RWPE2 (cell line): ENCODE measurements at regions not wholly inside any gene's neighbourhood (a gene's known extent, or its start where the extent isn't known, plus 50 kb on each side); places are given as distances from the start of the nearest gene placed in this dataset.

Experiments
- ATAC-seq: fragments of 200-7000 bp; cut with Tn5 transposase; 3 replicates; pipeline ENCODE4 v1.9.1; 2021; ENCODE audit warnings: low read depth
- DNase-seq: peaks from one replicate; pipeline ENCODE4 v3.0.0-alpha.2; 2020; ENCODE audit warnings: low spot score
- H3K27ac ChIP-seq: fragments of 450-650 bp; 2 replicates; pipeline ENCODE4 v1.5.1; 2017; ENCODE audit warnings: mild to moderate bottlenecking; ENCODE audit not compliant: poor library complexity, severe bottlenecking
- H3K27me3 ChIP-seq: fragments of 250-450 bp; sonication (Bioruptor Pico); 2 replicates; pipeline ENCODE4 v1.5.1; 2021; ENCODE audit warnings: mild to moderate bottlenecking, moderate library complexity; ENCODE audit not compliant: insufficient read depth, poor library complexity, severe bottlenecking
- H3K36me3 ChIP-seq: fragments of 250-450 bp; sonication (Bioruptor Pico); 2 replicates; pipeline ENCODE4 v1.5.1; 2020; ENCODE audit warnings: low read depth, mild to moderate bottlenecking, moderate library complexity
- H3K4me1 ChIP-seq: fragments of 250-450 bp; sonication (Bioruptor Pico); 2 replicates; pipeline ENCODE4 v1.5.1; 2021; ENCODE audit warnings: mild to moderate bottlenecking, moderate library complexity; ENCODE audit not compliant: insufficient read depth, poor library complexity, severe bottlenecking
- H3K4me3 ChIP-seq: fragments of 250-450 bp; sonication (Bioruptor Pico); 2 replicates; pipeline ENCODE4 v1.5.1; 2021; ENCODE audit warnings: mild to moderate bottlenecking, moderate library complexity; ENCODE audit not compliant: severe bottlenecking
- H3K9me3 ChIP-seq: fragments of 250-450 bp; sonication (Bioruptor Pico); 2 replicates; pipeline ENCODE4 v1.5.1; 2021; ENCODE audit warnings: mild to moderate bottlenecking, moderate library complexity; ENCODE audit not compliant: severe bottlenecking
- TF ChIP-seq, protein P1 (sequence below): fragments of 450-650 bp; IDR thresholded peaks from one replicate; pipeline ENCODE4 v1.5.1; 2017; ENCODE audit warnings: mild to moderate bottlenecking, moderate library complexity; ENCODE audit not compliant: poor library complexity, severe bottlenecking

DNA sequence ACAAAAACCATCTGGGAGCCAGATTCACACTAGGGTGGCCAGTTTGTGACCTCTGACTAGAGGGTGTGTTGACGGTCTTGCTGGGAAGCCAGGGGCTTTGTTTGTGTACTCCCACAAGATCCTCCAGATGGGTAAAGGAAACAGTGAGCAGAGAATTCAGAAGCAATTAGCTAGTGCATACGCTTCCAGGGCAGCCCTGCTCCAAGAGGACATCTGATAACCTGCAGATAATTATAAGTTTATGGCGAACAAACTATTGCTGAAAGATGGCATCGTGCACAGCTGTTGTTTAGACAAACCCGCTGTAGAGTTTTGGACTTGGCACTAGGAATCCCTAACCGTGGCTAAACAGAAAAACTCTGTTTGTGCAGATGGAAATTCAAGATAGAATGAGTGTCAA is 326.4 kb downstream of the TGFB2 start:
- H3K36me3 ChIP-seq = no peaks in the 10 kb centered on the region
- no peaks in the 10 kb centered on the region for H3K9me3 ChIP-seq
- H3K4me3 ChIP-seq = no peak overlapping the region
- TF ChIP-seq, protein P1, sequence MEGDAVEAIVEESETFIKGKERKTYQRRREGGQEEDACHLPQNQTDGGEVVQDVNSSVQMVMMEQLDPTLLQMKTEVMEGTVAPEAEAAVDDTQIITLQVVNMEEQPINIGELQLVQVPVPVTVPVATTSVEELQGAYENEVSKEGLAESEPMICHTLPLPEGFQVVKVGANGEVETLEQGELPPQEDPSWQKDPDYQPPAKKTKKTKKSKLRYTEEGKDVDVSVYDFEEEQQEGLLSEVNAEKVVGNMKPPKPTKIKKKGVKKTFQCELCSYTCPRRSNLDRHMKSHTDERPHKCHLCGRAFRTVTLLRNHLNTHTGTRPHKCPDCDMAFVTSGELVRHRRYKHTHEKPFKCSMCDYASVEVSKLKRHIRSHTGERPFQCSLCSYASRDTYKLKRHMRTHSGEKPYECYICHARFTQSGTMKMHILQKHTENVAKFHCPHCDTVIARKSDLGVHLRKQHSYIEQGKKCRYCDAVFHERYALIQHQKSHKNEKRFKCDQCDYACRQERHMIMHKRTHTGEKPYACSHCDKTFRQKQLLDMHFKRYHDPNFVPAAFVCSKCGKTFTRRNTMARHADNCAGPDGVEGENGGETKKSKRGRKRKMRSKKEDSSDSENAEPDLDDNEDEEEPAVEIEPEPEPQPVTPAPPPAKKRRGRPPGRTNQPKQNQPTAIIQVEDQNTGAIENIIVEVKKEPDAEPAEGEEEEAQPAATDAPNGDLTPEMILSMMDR = no peak
- peaks cover 10% of the 10 kb centered on the region for H3K4me1 ChIP-seq
- no peak overlapping the region for H3K27ac ChIP-seq
- no peak for ATAC-seq
- no peaks in the 10 kb centered on the region for H3K27me3 ChIP-seq
- no peak for DNase-seq

DNA sequence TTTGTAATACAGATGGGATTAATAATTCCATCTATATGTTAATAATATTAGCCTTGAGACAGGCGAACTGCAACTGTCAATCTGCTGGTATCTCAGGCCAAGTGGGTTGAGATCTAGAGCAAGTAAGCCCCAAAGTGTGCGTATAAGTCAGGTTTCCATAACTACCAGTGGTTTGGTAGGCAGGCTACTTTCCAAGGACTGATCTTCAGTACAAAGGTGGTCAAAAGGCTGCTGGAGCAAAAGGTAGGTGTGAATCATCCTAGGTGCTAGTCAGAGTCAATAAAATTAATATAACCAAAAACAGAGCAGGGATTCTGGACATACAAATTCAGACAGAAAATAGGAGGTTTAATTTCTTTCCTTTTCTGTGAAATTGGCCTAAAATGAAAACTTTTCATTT is 328.0 kb downstream of the TGFB2 start:
- TF ChIP-seq, protein P1 = no peak
- no peak for DNase-seq

DNA sequence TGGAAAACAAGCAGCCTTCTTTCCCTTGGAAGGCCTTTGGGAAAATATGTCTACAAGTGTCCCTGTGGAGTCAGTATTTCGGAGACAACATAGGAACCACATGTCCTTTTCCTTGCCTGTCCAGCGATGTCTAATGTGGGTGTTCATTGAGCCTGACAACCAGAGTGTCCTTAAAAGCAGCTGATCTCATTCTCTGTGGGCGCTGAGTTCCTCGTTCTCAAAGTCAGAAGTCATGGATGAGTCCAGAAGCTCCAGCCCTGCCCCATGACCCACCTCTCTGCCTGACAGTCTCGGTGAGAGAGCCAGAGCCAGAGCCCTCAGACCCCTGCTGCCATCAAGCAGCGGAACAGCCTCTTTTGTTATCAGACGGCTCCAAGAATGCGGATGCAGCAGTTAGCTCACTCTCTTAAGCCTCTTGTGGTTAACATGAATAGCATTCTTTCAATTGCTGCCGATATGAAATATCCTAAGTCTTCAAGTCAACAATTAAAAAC is 329.2 kb downstream of the TGFB2 start:
- no peaks in the 10 kb centered on the region for H3K36me3 ChIP-seq
- TF ChIP-seq, protein P1 = no peak
- H3K9me3 ChIP-seq = no peaks in the 10 kb centered on the region
- peak; percentile 79 for ATAC-seq
- no peak overlapping the region for H3K4me3 ChIP-seq
- DNase-seq = no peak
- H3K27ac ChIP-seq = no peak overlapping the region
- H3K27me3 ChIP-seq = no peaks in the 10 kb centered on the region
- H3K4me1 ChIP-seq = peaks cover 16% of the 10 kb centered on the region

More for the DNA sequence above, 328.0 kb downstream of the TGFB2 start:
- Histone ChIP-seq H3K4me3 (no peak overlapping the region), H3K27me3 (no peaks in the 10 kb centered on the region), H3K27ac (no peak overlapping the region), H3K9me3 (no peaks in the 10 kb centered on the region), H3K36me3 (no peaks in the 10 kb centered on the region), H3K4me1 (peaks cover 10% of the 10 kb centered on the region)
- ATAC-seq = no peak

DNA sequence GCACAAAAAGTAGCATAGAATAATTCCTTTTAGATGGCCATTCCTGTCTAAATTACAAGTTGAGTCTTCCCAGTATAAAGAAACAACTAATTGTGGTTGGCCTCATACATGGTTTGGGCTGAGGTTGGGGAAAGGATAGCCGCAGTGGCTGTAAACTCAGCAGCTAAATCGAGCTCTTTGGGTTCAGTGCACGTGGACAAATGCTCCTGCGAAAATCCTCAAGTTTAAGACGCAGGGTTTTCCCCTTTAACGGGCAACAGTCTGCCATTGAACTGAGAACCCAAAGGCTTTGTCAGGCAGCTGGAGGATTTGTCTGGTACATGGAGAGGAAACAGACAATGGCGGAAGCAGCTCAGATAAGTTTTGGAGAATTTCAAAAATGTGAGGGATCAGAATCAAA is 331.9 kb downstream of the TGFB2 start:
- Histone ChIP-seq H3K4me1 (peaks cover 26% of the 10 kb centered on the region), H3K27me3 (no peaks in the 10 kb centered on the region), H3K9me3 (no peaks in the 10 kb centered on the region), H3K36me3 (no peaks in the 10 kb centered on the region), H3K27ac (no peak overlapping the region), H3K4me3 (no peak overlapping the region)
- ATAC-seq = no peak
- DNase-seq = no peak
- TF ChIP-seq, protein P1 = no peak

DNA sequence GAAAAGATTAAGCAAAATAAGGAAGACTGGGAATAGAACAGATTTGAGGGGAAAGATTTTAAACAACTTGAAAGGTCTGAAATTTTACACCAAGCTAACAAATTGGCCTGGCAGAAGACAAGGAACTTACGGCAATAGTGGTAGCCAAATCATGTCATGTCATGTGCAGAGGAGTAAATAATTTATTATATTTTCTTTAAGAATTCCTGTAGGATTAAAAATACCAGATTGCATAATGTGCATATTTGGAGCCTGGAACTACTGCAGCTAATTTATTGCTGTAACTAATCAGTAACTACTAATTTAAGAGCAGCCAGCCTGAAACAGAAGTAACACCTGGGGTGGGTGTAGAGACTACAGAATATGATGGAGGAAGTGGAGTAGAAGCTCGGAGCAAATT is 334.3 kb downstream of the TGFB2 start:
- TF ChIP-seq, protein P1 = no peak
- ATAC-seq (no peak), DNase-seq (no peak)
- Histone ChIP-seq H3K9me3 (no peaks in the 10 kb centered on the region), H3K36me3 (no peaks in the 10 kb centered on the region), H3K4me1 (peaks cover 22% of the 10 kb centered on the region), H3K4me3 (no peak overlapping the region), H3K27ac (peak overlapping the region; percentile 45), H3K27me3 (no peaks in the 10 kb centered on the region)
